ENCODE measurements at regions not wholly inside any gene's neighbourhood (a gene's known extent, or its start where the extent isn't known, plus 50 kb on each side); places are given as distances from the start of the nearest gene placed in this dataset.

- DNase-seq: no peak
Observed at GRCh38 chr15:53462651-53463050, 296.8 kb downstream of the WDR72 start.

GRCh38 chr15:53461677-53462076, 297.8 kb downstream of the WDR72 start:
- no peak for DNase-seq

GRCh38 chr15:53458736-53459135, 300.7 kb downstream of the WDR72 start:
- no peak for DNase-seq

- no peak for DNase-seq
Observed at GRCh38 chr15:53457479-53457878, 302.0 kb downstream of the WDR72 start.

- no peak for DNase-seq
Observed at GRCh38 chr15:53454843-53455721, 304.4 kb downstream of the WDR72 start.

- DNase-seq: no peak
Observed at GRCh38 chr15:53454535-53454842, 305.0 kb downstream of the WDR72 start.

DNA sequence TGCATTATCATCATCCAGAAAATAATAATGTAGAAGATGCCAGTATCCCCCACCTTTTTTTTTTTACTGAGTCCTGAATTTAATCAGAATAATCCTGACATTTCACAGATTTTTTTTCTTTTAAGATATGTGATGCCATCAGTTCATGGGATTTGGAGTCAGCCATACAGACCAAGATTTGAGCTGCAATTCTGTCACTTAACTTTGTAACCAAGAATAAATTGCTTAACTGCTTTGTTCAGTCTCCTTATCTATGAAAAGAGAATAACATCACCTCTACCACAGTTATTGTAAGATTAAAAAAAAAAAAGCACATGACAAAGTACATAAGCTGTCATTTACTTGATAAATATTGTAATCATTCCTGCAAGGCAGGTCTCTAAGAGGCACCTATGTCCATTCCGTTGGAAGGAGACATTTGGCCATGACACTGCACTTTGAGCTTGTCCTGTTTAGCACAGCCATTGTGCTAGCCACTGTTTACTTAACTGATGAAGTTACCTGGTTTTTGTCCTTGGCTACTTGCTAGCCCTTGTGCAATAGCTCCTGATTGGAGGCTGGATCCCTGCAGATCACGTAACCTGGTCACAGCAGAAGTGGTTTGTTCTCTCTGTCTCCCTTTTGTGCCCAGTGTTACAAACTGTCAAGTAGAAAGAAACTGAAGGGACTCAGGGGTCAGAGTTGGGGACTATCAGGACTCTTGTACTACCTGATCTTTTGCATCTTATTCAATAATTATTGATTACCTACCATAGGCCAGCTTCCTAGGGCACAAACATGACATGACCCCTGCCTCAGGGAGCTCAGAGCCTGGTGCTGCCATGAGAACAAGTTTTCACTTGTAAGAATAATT, 306.0 kb downstream of the WDR72 start:
- no peak for DNase-seq

- no peak for DNase-seq
Observed at GRCh38 chr15:53448232-53449015, 311.0 kb downstream of the WDR72 start.

DNA sequence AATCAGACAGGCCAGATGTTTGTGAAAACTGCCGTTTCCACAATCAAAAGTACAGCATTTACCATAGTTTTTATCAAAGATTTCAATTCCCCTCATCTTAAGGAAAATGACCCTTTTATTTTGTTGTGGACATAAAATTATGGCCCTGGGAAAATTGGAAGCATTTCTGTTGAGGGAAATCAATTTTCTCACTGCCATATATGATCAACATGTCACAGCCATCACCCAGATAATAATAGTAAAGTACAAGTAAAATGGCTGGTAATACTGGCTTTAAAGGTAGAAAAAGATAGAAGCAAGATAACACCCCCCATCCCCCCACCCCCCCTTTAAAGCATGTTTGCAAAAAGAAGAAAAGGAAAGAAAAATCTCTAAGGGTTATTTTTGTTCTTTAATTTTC, 311.7 kb downstream of the WDR72 start:
- DNase-seq: no peak

- no peak for DNase-seq
Observed at GRCh38 chr15:53447053-53447574, 312.3 kb downstream of the WDR72 start.

- DNase-seq: no peak
Observed at GRCh38 chr15:53446376-53446775, 313.1 kb downstream of the WDR72 start.

DNA sequence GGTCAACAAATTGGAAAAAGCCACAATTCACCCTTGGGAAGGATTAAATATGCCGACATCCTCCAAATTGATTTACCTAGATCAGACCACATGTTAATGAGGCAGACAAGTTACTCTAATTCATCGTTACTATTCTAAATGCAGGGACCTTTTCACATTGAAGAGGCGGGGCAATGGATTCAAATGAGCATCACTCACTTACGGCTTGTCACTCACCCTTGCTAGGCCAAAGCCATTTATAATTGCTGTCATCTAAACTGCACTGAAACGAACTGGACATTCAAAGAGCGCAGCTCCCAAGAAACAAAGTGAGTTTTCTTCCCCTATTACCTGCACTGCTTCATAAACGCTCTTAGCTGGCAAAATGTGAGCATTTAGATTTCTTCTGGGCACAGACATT, 313.9 kb downstream of the WDR72 start:
- no peak for DNase-seq

GRCh38 chr15:53437985-53438841, 321.2 kb downstream of the WDR72 start:
- no peak for DNase-seq

GRCh38 chr15:53437366-53437765, 322.1 kb downstream of the WDR72 start:
- no peak for DNase-seq

GRCh38 chr15:53434174-53434678, 325.2 kb downstream of the WDR72 start:
- no peak for DNase-seq

DNA sequence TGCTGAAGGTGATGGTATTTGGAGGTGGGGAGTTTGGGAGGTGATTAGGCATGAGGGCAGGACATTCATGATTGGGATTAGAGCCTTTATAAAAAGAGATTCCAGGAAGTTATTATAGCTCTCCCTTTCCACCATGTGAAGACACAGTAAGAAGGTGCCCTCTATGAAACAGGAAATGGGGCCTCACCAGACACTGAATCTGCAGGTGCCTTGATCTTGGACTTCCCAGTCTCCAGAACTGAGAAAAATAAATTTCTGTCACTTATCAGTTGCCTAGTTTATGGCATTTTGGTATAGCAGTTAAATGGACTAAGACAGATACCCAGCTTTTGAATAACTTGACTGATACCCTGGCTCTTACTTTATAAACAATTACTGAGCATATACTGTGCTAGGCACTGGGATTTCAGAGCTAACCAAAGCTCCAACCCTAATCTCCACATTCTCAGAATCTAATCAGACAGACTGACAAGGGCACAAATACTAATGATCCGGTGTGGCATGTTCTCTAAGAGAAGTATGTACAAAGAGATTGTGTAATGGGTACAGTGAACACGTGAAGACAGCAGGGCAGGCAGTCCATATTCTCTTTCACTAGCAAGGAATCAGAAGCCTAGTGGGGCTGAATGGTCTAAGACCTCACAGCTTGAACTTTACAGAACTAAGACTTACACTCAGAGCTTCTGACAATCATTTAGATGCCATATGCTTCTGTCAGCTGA, 343.1 kb downstream of the WDR72 start:
- DNase-seq: no peak

DNA sequence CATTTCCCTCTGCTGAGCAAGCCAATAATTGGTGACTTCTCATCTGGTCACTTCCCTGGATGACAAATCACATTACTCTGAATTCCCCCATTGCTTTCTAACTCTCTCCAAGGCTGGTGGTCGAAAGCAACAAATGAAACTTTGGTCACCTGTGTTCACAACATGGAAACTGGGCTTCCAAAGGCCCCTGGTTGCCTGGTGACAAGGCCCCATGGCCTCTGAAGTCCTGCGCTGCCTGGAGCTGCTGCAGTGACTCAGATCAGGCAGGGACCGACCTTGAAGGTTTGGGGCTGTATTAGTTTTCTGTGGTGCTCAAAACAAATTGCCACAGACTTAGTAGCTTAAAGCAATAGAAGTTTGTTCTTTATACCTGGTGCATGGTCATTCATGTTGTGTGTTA, 345.3 kb downstream of the WDR72 start:
- no peak for DNase-seq

- DNase-seq: no peak
Observed at GRCh38 chr15:53412542-53412941, 346.9 kb downstream of the WDR72 start.

GRCh38 chr15:53404930-53405493, 354.5 kb downstream of the WDR72 start:
- no peak for DNase-seq

- no peak for DNase-seq
Observed at GRCh38 chr15:53401503-53401902, 358.0 kb downstream of the WDR72 start.

- no peak for DNase-seq
Observed at GRCh38 chr15:53400986-53401385, 358.5 kb downstream of the WDR72 start.

All from CD4-positive, alpha-beta T cell treated with Interferon alpha-2 for 1 hour (primary cell).